OCI-LY1 (cell line): ENCODE measurements at regions not wholly inside any gene's neighbourhood (a gene's known extent, or its start where the extent isn't known, plus 50 kb on each side); places are given as distances from the start of the nearest gene placed in this dataset.

Experiments
- H2AFZ ChIP-seq: fragments of 200-600 bp; sonication (generic), shearing (Covaris generic); 2 replicates; pipeline ENCODE4 v1.6.0; 2014; ENCODE audit warnings: antibody characterized with exemption, mild to moderate bottlenecking, low read length
- H3F3A ChIP-seq: fragments of 200-600 bp; sonication (generic), shearing (Covaris generic); 2 replicates; pipeline ENCODE4 v1.6.0; 2014; ENCODE audit warnings: mild to moderate bottlenecking, antibody characterized with exemption, low read length, moderate library complexity; ENCODE audit not compliant: insufficient read depth
- H3K27ac ChIP-seq: fragments of 200-600 bp; sonication (generic); 2 replicates; pipeline ENCODE4 v1.5.1; 2014; ENCODE audit warnings: low read length, mixed run types, mild to moderate bottlenecking, low read depth; ENCODE audit not compliant: poor library complexity, severe bottlenecking
- H3K27me3 ChIP-seq: fragments of 200-600 bp; sonication (generic); 2 replicates; pipeline ENCODE4 v1.6.0; 2014; ENCODE audit warnings: antibody characterized with exemption, mild to moderate bottlenecking, low read length, moderate library complexity; ENCODE audit not compliant: insufficient read depth
- H3K36me3 ChIP-seq: fragments of 200-600 bp; sonication (generic); 2 replicates; pipeline ENCODE4 v1.6.1; 2014; ENCODE audit warnings: mild to moderate bottlenecking, antibody characterized with exemption, low read length, moderate library complexity, mixed read lengths; ENCODE audit not compliant: insufficient read depth
- H3K4me1 ChIP-seq: fragments of 200-600 bp; sonication (generic); 2 replicates; pipeline ENCODE4 v1.5.1; 2014; ENCODE audit warnings: mild to moderate bottlenecking, low read length, moderate library complexity; ENCODE audit not compliant: insufficient read depth, severe bottlenecking
- H3K4me2 ChIP-seq: fragments of 200-600 bp; sonication (generic), shearing (Covaris generic); 2 replicates; pipeline ENCODE4 v1.6.1; 2014; ENCODE audit warnings: low read length
- H3K4me3 ChIP-seq: fragments of 200-600 bp; sonication (generic); 2 replicates; pipeline ENCODE4 v1.5.1; 2014; ENCODE audit warnings: low read length, low read depth, mild to moderate bottlenecking, mixed read lengths; ENCODE audit not compliant: poor library complexity, severe bottlenecking
- H3K79me2 ChIP-seq: fragments of 200-600 bp; shearing (Covaris generic); 2 replicates; pipeline ENCODE4 v1.6.1; 2016; ENCODE audit warnings: mixed run types, low read length, mixed read lengths; ENCODE audit not compliant: insufficient read depth
- H3K9ac ChIP-seq: fragments of 200-600 bp; sonication (generic), shearing (Covaris generic); 2 replicates; pipeline ENCODE4 v1.6.1; 2014; ENCODE audit warnings: mild to moderate bottlenecking, low read length, mixed read lengths
- H3K9me2 ChIP-seq: fragments of 200-600 bp; sonication (generic), shearing (Covaris generic); 2 replicates; pipeline ENCODE4 v1.6.1; 2014; ENCODE audit warnings: low read depth, mild to moderate bottlenecking, low read length, mixed read lengths
- H3K9me3 ChIP-seq: fragments of 200-600 bp; shearing (Covaris generic); 2 replicates; pipeline ENCODE4 v1.6.1; 2014; ENCODE audit warnings: low read length, mixed read lengths
- H4K20me1 ChIP-seq: fragments of 200-600 bp; sonication (generic), shearing (Covaris generic); 2 replicates; pipeline ENCODE4 v1.6.0; 2016; ENCODE audit warnings: mild to moderate bottlenecking, low read length; ENCODE audit not compliant: insufficient read depth
- EZH2 ChIP-seq: fragments of 200-600 bp; sonication (generic), shearing (Covaris generic); IDR thresholded peaks from 2 replicates; pipeline ENCODE4 v1.8.0; 2017; ENCODE audit warnings: borderline replicate concordance, mixed run types, mild to moderate bottlenecking, antibody characterized with exemption, low read length, moderate library complexity, mixed read lengths
- TF ChIP-seq, protein P1 (sequence below): fragments of 200-600 bp; sonication (generic), shearing (Covaris generic); IDR thresholded peaks from 2 replicates; pipeline ENCODE4 v1.5.1; 2017; ENCODE audit warnings: mild to moderate bottlenecking, antibody characterized with exemption, low read length, moderate library complexity, mixed read lengths

DNA sequence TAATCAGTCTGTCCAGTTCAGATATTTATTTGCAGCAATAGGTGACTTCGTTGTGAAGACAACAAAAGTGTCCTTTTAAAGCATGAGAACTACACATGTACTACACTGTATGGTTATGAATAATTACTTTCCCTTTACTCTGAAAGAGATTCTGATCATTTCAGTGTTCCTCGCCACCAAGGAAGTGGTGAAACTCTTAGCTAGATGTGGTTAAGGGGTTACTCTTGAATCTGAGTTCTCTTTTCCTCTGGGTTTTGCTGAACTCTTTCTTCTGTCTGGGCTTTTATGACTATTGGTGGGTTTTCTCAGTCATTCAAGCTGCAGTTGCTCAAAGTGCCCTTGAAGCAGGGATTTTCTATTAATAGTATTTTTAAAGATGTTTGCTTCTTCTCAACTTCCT lies 127.9 kb upstream of the SEM1 start:
- Histone ChIP-seq H2AFZ (no peak overlapping the region), H3K4me2 (no peak overlapping the region), H3K4me3 (no peak overlapping the region), H4K20me1 (no peaks in the 10 kb centered on the region), H3K4me1 (no peaks in the 10 kb centered on the region), H3K79me2 (no peaks in the 10 kb centered on the region), H3K36me3 (no peaks in the 10 kb centered on the region), H3K27me3 (no peaks in the 10 kb centered on the region), H3K27ac (no peak overlapping the region), H3K9me3 (no peaks in the 10 kb centered on the region), H3F3A (no peaks in the 10 kb centered on the region), H3K9me2 (no peaks in the 10 kb centered on the region), H3K9ac (no peak overlapping the region)
- TF ChIP-seq, protein P1, sequence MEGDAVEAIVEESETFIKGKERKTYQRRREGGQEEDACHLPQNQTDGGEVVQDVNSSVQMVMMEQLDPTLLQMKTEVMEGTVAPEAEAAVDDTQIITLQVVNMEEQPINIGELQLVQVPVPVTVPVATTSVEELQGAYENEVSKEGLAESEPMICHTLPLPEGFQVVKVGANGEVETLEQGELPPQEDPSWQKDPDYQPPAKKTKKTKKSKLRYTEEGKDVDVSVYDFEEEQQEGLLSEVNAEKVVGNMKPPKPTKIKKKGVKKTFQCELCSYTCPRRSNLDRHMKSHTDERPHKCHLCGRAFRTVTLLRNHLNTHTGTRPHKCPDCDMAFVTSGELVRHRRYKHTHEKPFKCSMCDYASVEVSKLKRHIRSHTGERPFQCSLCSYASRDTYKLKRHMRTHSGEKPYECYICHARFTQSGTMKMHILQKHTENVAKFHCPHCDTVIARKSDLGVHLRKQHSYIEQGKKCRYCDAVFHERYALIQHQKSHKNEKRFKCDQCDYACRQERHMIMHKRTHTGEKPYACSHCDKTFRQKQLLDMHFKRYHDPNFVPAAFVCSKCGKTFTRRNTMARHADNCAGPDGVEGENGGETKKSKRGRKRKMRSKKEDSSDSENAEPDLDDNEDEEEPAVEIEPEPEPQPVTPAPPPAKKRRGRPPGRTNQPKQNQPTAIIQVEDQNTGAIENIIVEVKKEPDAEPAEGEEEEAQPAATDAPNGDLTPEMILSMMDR, result no peak
- TF ChIP-seq EZH2, result no peak

DNA sequence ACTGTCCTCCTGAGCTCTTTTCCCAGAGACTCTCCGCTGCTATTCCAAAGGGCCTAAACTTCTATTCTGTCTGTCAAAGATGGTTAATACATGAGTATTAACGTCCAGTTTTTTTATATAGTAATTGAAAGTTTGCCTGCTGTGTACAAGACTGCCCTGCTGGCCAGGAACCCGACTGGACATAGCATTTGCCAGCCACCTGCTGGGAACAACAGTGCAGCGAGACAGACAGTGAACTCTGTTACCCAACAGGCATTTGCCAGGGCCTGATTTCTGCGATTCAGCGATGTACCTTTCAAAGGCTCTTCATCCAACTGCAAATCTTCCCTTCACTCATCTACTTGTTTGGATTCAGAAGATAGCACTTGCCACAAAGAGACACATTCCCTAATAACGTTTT lies 128.8 kb upstream of the SEM1 start:
- TF ChIP-seq, protein P1, result no peak
- no peak for TF ChIP-seq EZH2

DNA sequence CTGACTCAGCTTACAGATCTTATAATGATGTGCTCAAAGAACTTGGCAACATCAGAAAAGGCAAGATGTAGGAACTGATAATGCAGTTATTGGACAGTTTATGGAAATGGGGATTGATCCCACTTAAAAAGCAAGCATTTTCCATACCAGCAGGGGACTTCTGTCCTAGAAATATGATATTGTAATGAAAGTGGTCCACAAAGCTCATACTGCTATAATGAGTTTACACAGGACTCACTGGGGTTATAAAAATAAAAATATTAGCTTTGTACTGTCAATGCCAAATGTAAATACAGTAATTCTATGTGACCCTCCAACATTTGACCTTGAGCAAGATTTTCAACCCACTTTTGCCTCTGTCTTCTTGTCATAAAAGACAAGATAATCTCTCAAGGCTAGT lies 145.5 kb upstream of the SEM1 start:
- H2AFZ ChIP-seq, result no peak overlapping the region
- no peaks in the 10 kb centered on the region for H3F3A ChIP-seq
- H4K20me1 ChIP-seq, result no peaks in the 10 kb centered on the region
- H3K4me3 ChIP-seq, result no peak overlapping the region
- no peak overlapping the region for H3K27ac ChIP-seq
- TF ChIP-seq, protein P1, result no peak
- TF ChIP-seq EZH2, result no peak
- no peak overlapping the region for H3K9ac ChIP-seq
- H3K4me1 ChIP-seq, result no peaks in the 10 kb centered on the region
- no peaks in the 10 kb centered on the region for H3K36me3 ChIP-seq
- H3K4me2 ChIP-seq, result no peak overlapping the region
- H3K79me2 ChIP-seq, result no peaks in the 10 kb centered on the region
- H3K27me3 ChIP-seq, result no peaks in the 10 kb centered on the region
- no peaks in the 10 kb centered on the region for H3K9me3 ChIP-seq
- H3K9me2 ChIP-seq, result no peaks in the 10 kb centered on the region

More for the DNA sequence above, 128.8 kb upstream of the SEM1 start:
- no peaks in the 10 kb centered on the region for H4K20me1 ChIP-seq
- H3K9ac ChIP-seq, result no peak overlapping the region
- no peaks in the 10 kb centered on the region for H3K4me1 ChIP-seq
- no peak overlapping the region for H3K4me3 ChIP-seq
- no peak overlapping the region for H3K27ac ChIP-seq
- no peak overlapping the region for H3K4me2 ChIP-seq
- H2AFZ ChIP-seq, result no peak overlapping the region
- H3K27me3 ChIP-seq, result no peaks in the 10 kb centered on the region
- no peaks in the 10 kb centered on the region for H3K9me3 ChIP-seq
- no peaks in the 10 kb centered on the region for H3F3A ChIP-seq
- no peaks in the 10 kb centered on the region for H3K9me2 ChIP-seq
- no peaks in the 10 kb centered on the region for H3K36me3 ChIP-seq
- no peaks in the 10 kb centered on the region for H3K79me2 ChIP-seq
